SH-SY5Y (cell line): ENCODE measurements at regions not wholly inside any gene's neighbourhood (a gene's known extent, or its start where the extent isn't known, plus 50 kb on each side); places are given as distances from the start of the nearest gene placed in this dataset.

Source experiments
- GATA2 ChIP-seq: IDR thresholded peaks from 2 replicates; pipeline ENCODE4 v1.6.1; 2011; ENCODE audit warnings: mild to moderate bottlenecking, low read depth, low read length
- GATA3 ChIP-seq: IDR thresholded peaks from 2 replicates; pipeline ENCODE4 v1.6.1; 2011; ENCODE audit warnings: low read depth, mild to moderate bottlenecking, low read length, moderate library complexity

- TF ChIP-seq GATA3 (no peak), GATA2 (no peak)
These were observed 1198.4 kb upstream of the CITED2 start for GRCh38 chr6:140572867-140573266.

- TF ChIP-seq GATA2: no peak
- no peak for TF ChIP-seq GATA3
These were observed 1197.7 kb upstream of the CITED2 start for GRCh38 chr6:140572129-140572528.

- no peak for TF ChIP-seq GATA3
- TF ChIP-seq GATA2: no peak
These were observed 1196.7 kb upstream of the CITED2 start for GRCh38 chr6:140571145-140571544.

- TF ChIP-seq GATA3 (no peak), GATA2 (no peak)
These were observed 1193.0 kb upstream of the CITED2 start for GRCh38 chr6:140567466-140567865.

- TF ChIP-seq GATA3: no peak
- no peak for TF ChIP-seq GATA2
These were observed 1192.4 kb upstream of the CITED2 start for GRCh38 chr6:140566781-140567277.

- TF ChIP-seq GATA2 (no peak), GATA3 (no peak)
These were observed 1189.3 kb upstream of the CITED2 start for GRCh38 chr6:140563728-140564127.

- TF ChIP-seq GATA3 (no peak), GATA2 (no peak)
These were observed 1187.3 kb upstream of the CITED2 start for GRCh38 chr6:140561701-140562100.

- TF ChIP-seq GATA3 (no peak), GATA2 (no peak)
These were observed 1186.2 kb upstream of the CITED2 start for GRCh38 chr6:140560671-140561070.

GRCh38 chr6:140559458-140559857, 1185.0 kb upstream of the CITED2 start:
- TF ChIP-seq GATA2: no peak
- no peak for TF ChIP-seq GATA3

- TF ChIP-seq GATA2 (no peak), GATA3 (no peak)
These were observed 1180.0 kb upstream of the CITED2 start for GRCh38 chr6:140554421-140554820.

GRCh38 chr6:140548366-140548765, 1173.9 kb upstream of the CITED2 start:
- TF ChIP-seq GATA3 (no peak), GATA2 (no peak)

GRCh38 chr6:140546640-140547039, 1172.2 kb upstream of the CITED2 start:
- TF ChIP-seq GATA2: no peak
- no peak for TF ChIP-seq GATA3

- TF ChIP-seq GATA3 (no peak), GATA2 (no peak)
These were observed 1170.0 kb upstream of the CITED2 start for GRCh38 chr6:140544431-140544830.

- no peak for TF ChIP-seq GATA3
- no peak for TF ChIP-seq GATA2
These were observed 1168.4 kb upstream of the CITED2 start for GRCh38 chr6:140542863-140543262.

- TF ChIP-seq GATA3: no peak
- no peak for TF ChIP-seq GATA2
These were observed 1166.8 kb upstream of the CITED2 start for GRCh38 chr6:140541288-140541687.

- no peak for TF ChIP-seq GATA3
- TF ChIP-seq GATA2: no peak
These were observed 1166.3 kb upstream of the CITED2 start for GRCh38 chr6:140540743-140541142.

GRCh38 chr6:140538926-140539325, 1164.5 kb upstream of the CITED2 start:
- no peak for TF ChIP-seq GATA2
- TF ChIP-seq GATA3: no peak
